CD14-positive monocyte (primary cell): ENCODE measurements at regions not wholly inside any gene's neighbourhood (a gene's known extent, or its start where the extent isn't known, plus 50 kb on each side); places are given as distances from the start of the nearest gene placed in this dataset.

Source experiments
- DNase-seq, 3 donors: peaks; one replicate each; pipeline ENCODE4 v3.0.0-alpha.2; 2011 to 2022
- H2AFZ ChIP-seq: 2 replicates; pipeline ENCODE4 v1.6.0; 2012; ENCODE audit warnings: mild to moderate bottlenecking, low read depth, low read length, inconsistent platforms; ENCODE audit not compliant: insufficient read depth, poor library complexity, severe bottlenecking
- H3K27ac ChIP-seq, 2 donors: 1 replicate in 1 of 2; 2 replicates in 1 of 2; pipeline ENCODE4 v1.5.1; 2012 to 2013; ENCODE audit warnings: low read length in 2 of 2, control low read depth in 1 of 2, inconsistent platforms in 1 of 2, low read depth in 1 of 2, mild to moderate bottlenecking in 1 of 2
- H3K27me3 ChIP-seq, 2 donors: one replicate each; pipeline versions ENCODE4 v1.6.0 to v1.6.1; 2011 to 2013; ENCODE audit warnings: low read length in 2 of 2; ENCODE audit not compliant: control insufficient read depth in 2 of 2, insufficient read depth in 2 of 2
- H3K36me3 ChIP-seq, 2 donors: replicated peaks in 1 of 2; 1 replicate in 1 of 2; 2 replicates in 1 of 2; pipeline versions ENCODE4 v1.5.1 to v1.6.1; 2012 to 2013; ENCODE audit warnings: low read length in 2 of 2, control low read depth in 1 of 2, inconsistent platforms in 1 of 2, mild to moderate bottlenecking in 1 of 2; ENCODE audit not compliant: insufficient read depth in 2 of 2, control insufficient read depth in 1 of 2
- H3K4me1 ChIP-seq, 2 donors: 1 replicate in 1 of 2; 2 replicates in 1 of 2; pipeline versions ENCODE4 v1.5.1 to v1.6.1; 2012 to 2013; ENCODE audit warnings: low read length in 2 of 2, control low read depth in 1 of 2, inconsistent platforms in 1 of 2, mild to moderate bottlenecking in 1 of 2, moderate library complexity in 1 of 2; ENCODE audit not compliant: insufficient read depth in 2 of 2, control insufficient read depth in 1 of 2
- H3K4me2 ChIP-seq: replicated peaks from 2 replicates; pipeline ENCODE3; 2012; ENCODE audit warnings: low read length, moderate library complexity, mild to moderate bottlenecking; ENCODE audit not compliant: poor library complexity, severe bottlenecking; ENCODE audit errors: extremely low read depth
- H3K4me3 ChIP-seq, 3 experiments: fragments of 200-600 bp in 1 of 3; sonication (generic) in 1 of 3; replicated peaks in 1 of 3; 1 replicate in 2 of 3; 2 replicates in 1 of 3; pipeline ENCODE4 v1.5.1; 2011 to 2013; ENCODE audit warnings: low read length in 3 of 3, mild to moderate bottlenecking in 3 of 3, control low read depth in 2 of 3, low read depth in 2 of 3, inconsistent platforms in 1 of 3, moderate library complexity in 1 of 3
- H3K79me2 ChIP-seq: 2 replicates; pipeline ENCODE4 v1.6.0; 2012; ENCODE audit warnings: mild to moderate bottlenecking, control low read depth, inconsistent platforms, low read length, moderate library complexity; ENCODE audit not compliant: insufficient read depth
- H3K9ac ChIP-seq: 2 replicates; pipeline ENCODE4 v1.6.0; 2017; ENCODE audit warnings: low read length, mild to moderate bottlenecking; ENCODE audit not compliant: insufficient read depth, poor library complexity, severe bottlenecking
- H3K9me3 ChIP-seq, 2 donors: replicated peaks in 1 of 2; 1 replicate in 1 of 2; 2 replicates in 1 of 2; pipeline versions ENCODE4 v1.5.1 to v1.6.1; 2012 to 2013; ENCODE audit warnings: low read length in 2 of 2, control low read depth in 1 of 2; ENCODE audit not compliant: control insufficient read depth in 1 of 2, insufficient read depth in 1 of 2
- H4K20me1 ChIP-seq: 2 replicates; pipeline ENCODE4 v1.6.0; 2012; ENCODE audit warnings: mild to moderate bottlenecking, low read length, control low read depth, moderate library complexity; ENCODE audit not compliant: insufficient read depth
- H3K27ac Mint-ChIP-seq, 7 donors: one replicate each; pipeline ENCODE4 v1.8.0; 2020; ENCODE audit warnings: mild to moderate bottlenecking in 7 of 7, mixed read lengths in 7 of 7, moderate library complexity in 6 of 7, inconsistent platforms in 2 of 7
- H3K27me3 Mint-ChIP-seq, 3 donors: one replicate each; pipeline ENCODE4 v1.8.0; 2021 to 2022; ENCODE audit warnings: low read depth in 3 of 3, mild to moderate bottlenecking in 3 of 3, mixed read lengths in 3 of 3, moderate library complexity in 3 of 3, inconsistent platforms in 1 of 3
- H3K36me3 Mint-ChIP-seq, 2 donors: one replicate each; pipeline ENCODE4 v1.8.0; 2020; ENCODE audit warnings: mixed read lengths in 2 of 2, inconsistent platforms in 1 of 2, mild to moderate bottlenecking in 1 of 2
- H3K4me1 Mint-ChIP-seq: one replicate; pipeline ENCODE4 v1.8.0; 2020; ENCODE audit warnings: mild to moderate bottlenecking, mixed read lengths
- H3K4me3 Mint-ChIP-seq, 2 donors: one replicate each; pipeline ENCODE4 v1.8.0; 2020; ENCODE audit warnings: mild to moderate bottlenecking in 2 of 2, mixed read lengths in 2 of 2, moderate library complexity in 1 of 2
- H3K9me3 Mint-ChIP-seq, 7 donors: one replicate each; pipeline ENCODE4 v1.8.0; 2020 to 2022; ENCODE audit warnings: mixed read lengths in 7 of 7, mild to moderate bottlenecking in 6 of 7, moderate library complexity in 6 of 7, inconsistent platforms in 2 of 7
- WGBS: methylation state at CpG from one replicate; pipeline ENCODE4 v1.1.5; 2013; ENCODE audit warnings: missing lambda C conversion rate; ENCODE audit not compliant: insufficient coverage; 5-methylcytosine and 5-hydroxymethylcytosine counted together
- intact Hi-C, 2 donors: fragments of 100-400 bp; cut with micrococcal nuclease; formaldehyde crosslinking; loops; one replicate each; pipeline versions ENCODE4 v1.15.0 to v1.15.1; 2023
- TF ChIP-seq, protein P1 (sequence below): fragments of 200-600 bp; IDR thresholded peaks from one replicate; pipeline ENCODE4 v1.8.0; 2022; ENCODE audit warnings: antibody characterized with exemption, mild to moderate bottlenecking

DNA sequence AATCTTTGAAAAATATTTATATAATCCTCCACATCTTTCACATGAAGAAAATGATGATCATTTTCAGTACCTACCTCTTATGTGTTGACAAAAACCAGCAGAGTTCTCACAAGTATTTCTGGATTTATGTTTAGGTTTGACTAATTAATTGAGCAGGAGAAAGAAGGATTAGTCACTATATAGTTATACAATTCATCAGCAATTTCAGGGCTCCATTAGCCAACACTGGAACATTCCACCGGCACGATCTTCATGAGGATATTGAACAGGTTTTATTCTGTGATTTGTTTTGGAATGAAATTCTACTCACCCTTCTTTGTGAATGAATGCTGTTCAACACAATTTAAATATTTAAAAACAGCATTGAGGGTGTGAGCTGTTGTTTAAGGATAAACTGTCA, 163.2 kb downstream of the SEM1 start:
- Histone ChIP-seq H3K4me2 (no peak overlapping the region), H3K9ac (no peak overlapping the region), H4K20me1 (no peaks in the 10 kb centered on the region), H3K79me2 (no peaks in the 10 kb centered on the region), H3K4me1 (no peaks in the 10 kb centered on the region), H3K9me3 (peaks cover 0 to 1% of the 10 kb centered on the region in 2 donors), H3K4me3 (no peak overlapping the region), H3K27ac (no peak overlapping the region), H3K36me3 (no peaks in the 10 kb centered on the region), H3K27me3 (no peaks in the 10 kb centered on the region), H2AFZ (no peak overlapping the region)
- TF ChIP-seq, protein P1, sequence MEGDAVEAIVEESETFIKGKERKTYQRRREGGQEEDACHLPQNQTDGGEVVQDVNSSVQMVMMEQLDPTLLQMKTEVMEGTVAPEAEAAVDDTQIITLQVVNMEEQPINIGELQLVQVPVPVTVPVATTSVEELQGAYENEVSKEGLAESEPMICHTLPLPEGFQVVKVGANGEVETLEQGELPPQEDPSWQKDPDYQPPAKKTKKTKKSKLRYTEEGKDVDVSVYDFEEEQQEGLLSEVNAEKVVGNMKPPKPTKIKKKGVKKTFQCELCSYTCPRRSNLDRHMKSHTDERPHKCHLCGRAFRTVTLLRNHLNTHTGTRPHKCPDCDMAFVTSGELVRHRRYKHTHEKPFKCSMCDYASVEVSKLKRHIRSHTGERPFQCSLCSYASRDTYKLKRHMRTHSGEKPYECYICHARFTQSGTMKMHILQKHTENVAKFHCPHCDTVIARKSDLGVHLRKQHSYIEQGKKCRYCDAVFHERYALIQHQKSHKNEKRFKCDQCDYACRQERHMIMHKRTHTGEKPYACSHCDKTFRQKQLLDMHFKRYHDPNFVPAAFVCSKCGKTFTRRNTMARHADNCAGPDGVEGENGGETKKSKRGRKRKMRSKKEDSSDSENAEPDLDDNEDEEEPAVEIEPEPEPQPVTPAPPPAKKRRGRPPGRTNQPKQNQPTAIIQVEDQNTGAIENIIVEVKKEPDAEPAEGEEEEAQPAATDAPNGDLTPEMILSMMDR = no peak
- H3K36me3 Mint-ChIP-seq = no peaks in the 10 kb centered on the region
- H3K9me3 Mint-ChIP-seq = peaks cover 0 to 5% (median 3%) of the 10 kb centered on the region in 7 donors
- H3K4me1 Mint-ChIP-seq = no peaks in the 10 kb centered on the region
- WGBS = no CpG with 5 or more reads among the region's 2 CpGs
- no peak for DNase-seq
- no peak overlapping the region for H3K27ac Mint-ChIP-seq
- H3K4me3 Mint-ChIP-seq = no peak overlapping the region
- H3K27me3 Mint-ChIP-seq = peaks cover 0 to 2% (median 2%) of the 10 kb centered on the region in 3 donors
- intact Hi-C loops = no loop called here

DNA sequence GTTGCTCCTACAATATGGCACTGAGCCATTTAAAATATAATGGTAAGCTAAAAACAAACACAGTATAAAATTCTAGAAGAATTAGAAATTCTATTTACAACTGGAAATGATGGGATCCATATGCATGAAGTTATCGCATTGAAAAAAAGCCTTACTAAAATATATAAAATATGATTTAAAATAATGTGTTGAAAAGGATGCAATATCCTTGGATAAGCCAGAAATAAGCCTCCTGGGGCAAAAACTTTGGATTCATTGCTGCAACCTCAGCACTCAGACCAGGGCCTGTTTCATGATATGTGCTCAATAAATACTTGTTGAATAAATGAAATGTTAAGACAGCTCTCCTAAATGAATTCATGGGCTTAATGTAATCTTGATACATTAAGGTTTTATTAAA, 170.2 kb downstream of the SEM1 start:
- Mint-ChIP-seq H3K4me1 (peaks cover 7% of the 10 kb centered on the region), H3K9me3 (peaks cover 0 to 2% (median 0%) of the 10 kb centered on the region in 7 donors), H3K36me3 (no peaks in the 10 kb centered on the region), H3K27ac (no peak overlapping the region), H3K27me3 (peaks cover 1 to 2% (median 2%) of the 10 kb centered on the region in 3 donors), H3K4me3 (no peak overlapping the region)
- H3K4me1 ChIP-seq = no peaks in the 10 kb centered on the region
- no peak overlapping the region for H3K4me2 ChIP-seq
- no peaks in the 10 kb centered on the region for H3K36me3 ChIP-seq
- H3K9ac ChIP-seq = no peak overlapping the region
- no peak for DNase-seq
- TF ChIP-seq, protein P1 = no peak
- no peaks in the 10 kb centered on the region for H4K20me1 ChIP-seq
- no peaks in the 10 kb centered on the region for H3K79me2 ChIP-seq
- no peaks in the 10 kb centered on the region for H3K9me3 ChIP-seq
- WGBS = no CpG with 5 or more reads among the region's 1 CpG
- no peak overlapping the region for H2AFZ ChIP-seq
- no peak overlapping the region for H3K4me3 ChIP-seq
- intact Hi-C loops = no loop called here
- H3K27ac ChIP-seq = no peak overlapping the region
- H3K27me3 ChIP-seq = no peaks in the 10 kb centered on the region
